DMS114 treated with DMSO at 0.1 percent for 48 hours (cell line): ENCODE measurements at regions not wholly inside any gene's neighbourhood (a gene's known extent, or its start where the extent isn't known, plus 50 kb on each side); places are given as distances from the start of the nearest gene placed in this dataset.
"Not testable (repeated sequence)": the region's sequence is repeated elsewhere in the genome, so short reads cannot be mapped to it uniquely, and the experiment has no call there.

Experiments used
- DNase-seq: peaks from one replicate; lab custom pipeline; 2025; ENCODE audit not compliant: unreplicated experiment; lab: John Stamatoyannopoulos, UW

DNA sequence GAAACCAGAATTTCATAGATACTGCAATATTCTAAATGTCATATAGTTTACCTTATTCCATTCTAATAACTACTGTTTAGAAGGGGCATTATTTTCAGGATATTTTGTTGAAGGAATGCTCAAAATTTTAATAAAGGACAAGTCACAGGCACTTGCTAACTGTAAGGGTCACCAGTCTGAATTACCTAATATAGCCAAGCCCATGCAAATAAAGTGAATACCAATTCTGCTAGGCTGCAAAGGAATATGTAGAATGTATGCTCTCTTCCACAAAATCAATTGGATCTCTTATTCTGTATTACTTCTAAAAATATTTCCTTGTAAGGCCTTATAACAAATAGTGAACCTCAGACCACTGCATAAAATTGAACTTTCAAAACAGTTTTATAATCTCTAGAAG lies 52.3 kb upstream of the FAT4 start:
- no peak for DNase-seq

DNA sequence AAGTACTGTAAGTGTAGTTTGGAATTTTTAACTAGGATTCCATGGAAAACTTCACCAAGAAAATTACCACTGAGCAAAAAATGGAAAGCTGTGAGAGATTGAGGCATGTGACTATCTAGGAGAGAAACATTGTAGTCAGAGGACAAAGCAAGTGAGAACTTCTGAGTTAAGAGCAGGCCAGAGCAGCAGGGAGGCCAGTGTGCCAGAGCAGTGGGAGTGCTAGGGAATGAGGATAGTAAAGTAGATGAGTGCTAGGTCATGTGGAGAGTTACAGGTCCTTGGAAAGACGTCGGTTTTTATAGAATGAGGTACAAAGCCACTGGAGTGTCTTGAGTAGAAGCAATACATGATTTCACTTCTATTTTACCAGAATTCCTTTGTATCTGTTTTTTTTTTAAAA lies 52.7 kb upstream of the FAT4 start:
- no peak for DNase-seq

DNA sequence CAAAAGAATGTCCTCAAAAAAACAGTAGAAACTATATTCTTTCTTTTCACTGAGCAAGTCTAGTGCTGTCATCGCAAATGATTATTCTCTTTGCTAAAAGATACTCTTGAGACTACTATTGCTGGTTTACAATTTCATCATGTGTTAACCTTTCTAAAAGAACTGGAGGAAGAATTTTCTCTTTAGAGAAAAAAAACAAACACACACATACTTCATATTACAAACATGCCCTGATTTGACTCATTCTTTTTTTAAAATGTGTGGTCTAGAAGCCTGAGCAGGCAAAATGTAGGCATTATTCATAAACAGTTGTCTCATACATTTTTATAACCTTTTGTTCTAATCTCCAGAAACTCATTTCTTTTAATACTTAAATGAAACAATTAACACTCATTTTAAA lies 60.6 kb upstream of the FAT4 start:
- DNase-seq: no peak

DNA sequence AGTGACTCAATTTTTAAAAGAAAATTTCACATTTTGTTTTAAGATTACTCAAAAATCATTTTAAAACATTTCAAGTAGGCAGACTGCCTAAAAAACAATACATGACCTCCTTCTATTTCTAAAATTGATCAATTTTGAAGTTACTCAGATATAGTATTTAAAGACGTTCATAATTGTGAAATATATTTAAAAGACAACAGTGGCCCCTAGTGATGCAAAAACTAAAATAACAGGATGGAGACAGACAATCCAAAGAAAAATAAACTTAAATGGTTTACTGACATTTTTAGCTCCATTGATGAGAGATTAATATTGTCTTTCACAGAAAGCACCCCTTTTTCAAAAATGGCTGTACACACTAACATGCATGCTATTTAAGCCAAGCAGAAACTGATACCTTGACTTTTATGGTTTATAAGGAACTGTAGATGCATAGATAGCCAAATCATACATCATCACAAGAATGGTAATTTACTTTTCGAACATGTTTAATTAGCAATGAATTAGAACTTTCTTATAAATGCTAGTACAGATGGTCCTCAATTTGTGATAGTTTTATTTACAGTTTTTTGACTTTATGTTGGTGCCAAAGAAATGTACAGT lies 69.8 kb upstream of the FAT4 start:
- DNase-seq: peak; percentile 5

DNA sequence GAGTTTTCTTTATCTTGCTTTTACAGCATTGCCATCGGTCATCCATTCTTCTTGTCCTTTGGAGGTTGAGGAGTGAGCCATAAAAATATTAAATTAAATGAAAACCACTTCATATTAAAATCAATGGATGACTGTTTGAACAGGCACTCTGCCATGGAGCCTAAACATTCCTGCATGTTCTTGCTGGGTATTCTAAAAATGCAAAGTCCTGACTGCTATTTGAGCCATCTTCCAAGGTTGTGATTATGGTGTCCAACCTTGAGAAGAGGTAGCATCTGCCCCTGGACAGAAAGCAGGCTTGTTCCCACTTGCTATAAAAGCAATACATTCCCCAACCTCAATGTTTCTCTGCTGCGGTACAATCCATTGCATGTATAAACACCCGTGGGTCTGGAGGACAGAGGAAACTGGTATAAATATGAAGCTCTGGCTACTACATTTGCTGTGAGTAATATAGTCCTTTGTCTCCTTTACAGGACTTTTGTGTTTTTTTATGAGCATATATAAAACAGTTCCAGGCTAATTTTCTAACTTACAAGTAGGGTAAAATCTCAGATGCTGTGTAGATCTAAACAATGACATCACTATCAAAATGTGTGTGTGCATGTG lies 70.9 kb upstream of the FAT4 start:
- no peak for DNase-seq

DNA sequence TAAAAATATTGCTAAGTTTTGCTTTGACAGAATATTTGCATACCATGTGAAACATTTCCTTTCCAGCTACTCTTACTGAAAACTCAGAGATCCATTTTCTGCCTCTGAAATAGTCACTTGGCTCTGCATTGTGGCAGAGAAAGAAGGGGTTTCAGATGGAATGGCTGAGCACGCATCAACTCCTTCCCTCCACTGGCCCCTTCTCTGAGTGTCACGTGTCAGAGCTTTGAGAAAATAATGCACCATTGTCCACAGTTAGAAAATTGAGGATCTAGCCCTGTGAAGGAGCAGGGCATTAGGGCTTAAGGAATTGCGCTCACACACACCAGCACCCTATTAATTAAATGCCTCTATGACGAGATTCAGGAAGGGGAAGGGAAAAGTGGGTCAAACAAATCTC lies 78.8 kb upstream of the FAT4 start:
- no peak for DNase-seq

DNA sequence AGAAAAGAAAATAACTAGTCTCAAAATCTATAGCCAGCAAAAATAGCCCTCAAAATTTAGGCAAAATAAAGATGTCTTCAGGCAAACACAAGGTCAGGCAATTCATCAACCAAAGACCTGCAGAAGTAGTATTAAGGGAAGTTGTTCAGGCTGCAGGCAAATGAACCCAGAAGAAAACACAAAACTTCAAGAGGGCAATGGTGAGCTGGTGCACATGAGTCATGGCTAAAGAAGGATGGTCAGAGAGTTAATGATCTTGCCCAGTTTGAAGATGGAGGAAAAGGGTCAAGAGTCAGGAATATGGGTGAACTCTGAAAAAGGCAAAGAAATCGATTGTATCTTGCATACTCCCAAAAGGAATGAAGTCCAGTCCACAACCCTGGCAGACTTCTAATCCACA lies 83.1 kb upstream of the FAT4 start:
- DNase-seq: no peak

DNA sequence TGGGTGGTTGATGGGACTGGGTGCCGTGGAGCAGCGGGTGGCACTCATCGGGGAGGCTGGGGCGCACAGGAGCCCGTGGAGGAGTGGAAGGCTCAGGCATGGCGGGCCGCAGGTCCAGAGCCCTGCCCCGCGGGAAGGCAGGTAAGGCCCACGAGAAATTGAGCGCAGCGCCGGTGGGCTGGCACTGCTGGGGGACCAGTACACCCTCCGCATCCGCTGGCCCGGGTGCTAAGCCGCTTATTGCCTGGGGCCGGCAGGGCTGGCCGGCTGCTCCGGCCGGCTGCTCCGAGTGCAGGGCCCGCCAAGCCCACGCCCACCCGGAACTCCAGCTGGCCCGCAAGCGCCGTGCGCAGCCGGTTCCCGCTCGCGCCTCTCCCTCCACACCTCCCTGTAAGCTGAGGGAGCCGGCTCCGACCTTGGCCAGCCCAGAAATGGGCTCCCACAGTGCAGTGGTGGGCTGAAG lies 85.1 kb upstream of the FAT4 start:
- no peak for DNase-seq

DNA sequence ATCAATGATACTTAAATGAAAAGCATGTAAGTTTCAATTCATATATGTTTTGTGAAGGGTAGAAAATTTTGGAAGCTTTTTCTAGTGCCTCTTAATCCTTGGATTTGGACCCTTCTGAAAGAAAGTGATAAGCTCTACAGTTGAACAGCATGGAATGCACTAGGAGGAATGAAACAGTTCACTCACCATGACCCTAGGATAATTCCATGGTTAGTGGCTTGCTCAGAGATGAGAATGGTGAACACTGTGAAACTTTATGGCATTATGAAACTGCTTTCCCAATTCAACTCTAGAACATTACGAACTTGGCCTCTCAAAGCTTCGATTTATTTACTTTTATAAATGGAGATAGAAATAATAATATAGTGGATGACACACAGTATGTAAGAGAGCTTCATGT lies 88.9 kb upstream of the FAT4 start:
- DNase-seq: no peak

DNA sequence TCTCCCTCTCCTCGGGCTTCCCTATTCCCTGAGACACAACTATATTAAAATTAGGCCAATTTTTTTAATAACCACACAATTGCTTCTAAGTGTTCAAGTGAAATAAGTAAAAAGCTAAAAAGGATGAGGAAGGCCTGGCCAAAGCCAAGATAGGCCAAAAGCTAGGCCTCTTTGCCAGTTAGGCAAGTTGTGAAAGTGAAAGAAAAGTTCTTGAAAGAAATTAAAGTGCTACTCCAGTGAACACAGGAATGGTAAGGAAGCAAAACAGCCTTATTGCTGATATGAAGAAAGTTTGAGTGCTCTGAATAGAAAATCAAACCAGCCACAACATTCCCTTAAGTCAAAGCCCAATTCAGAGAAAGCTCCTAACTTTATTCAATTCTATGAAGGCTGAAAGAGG lies 114.2 kb upstream of the FAT4 start:
- no peak for DNase-seq

DNA sequence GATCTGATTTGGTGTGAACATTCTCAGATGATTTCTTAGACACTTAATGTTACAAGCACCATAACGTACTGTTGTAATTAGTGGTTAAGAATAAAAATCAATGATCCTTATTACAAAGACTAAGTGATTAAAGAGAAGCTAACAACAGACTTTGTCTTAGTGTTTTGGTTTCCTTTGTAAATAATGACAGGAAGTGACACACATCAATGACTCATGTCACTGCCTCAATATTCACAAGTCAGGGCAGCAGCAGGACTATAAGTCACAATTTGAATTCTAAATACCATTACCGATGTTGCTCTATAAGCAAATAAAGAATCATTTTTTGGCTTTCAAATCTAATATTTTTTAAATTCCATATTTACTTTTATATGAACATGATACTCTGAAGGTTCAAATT lies 115.8 kb upstream of the FAT4 start:
- no peak for DNase-seq

DNA sequence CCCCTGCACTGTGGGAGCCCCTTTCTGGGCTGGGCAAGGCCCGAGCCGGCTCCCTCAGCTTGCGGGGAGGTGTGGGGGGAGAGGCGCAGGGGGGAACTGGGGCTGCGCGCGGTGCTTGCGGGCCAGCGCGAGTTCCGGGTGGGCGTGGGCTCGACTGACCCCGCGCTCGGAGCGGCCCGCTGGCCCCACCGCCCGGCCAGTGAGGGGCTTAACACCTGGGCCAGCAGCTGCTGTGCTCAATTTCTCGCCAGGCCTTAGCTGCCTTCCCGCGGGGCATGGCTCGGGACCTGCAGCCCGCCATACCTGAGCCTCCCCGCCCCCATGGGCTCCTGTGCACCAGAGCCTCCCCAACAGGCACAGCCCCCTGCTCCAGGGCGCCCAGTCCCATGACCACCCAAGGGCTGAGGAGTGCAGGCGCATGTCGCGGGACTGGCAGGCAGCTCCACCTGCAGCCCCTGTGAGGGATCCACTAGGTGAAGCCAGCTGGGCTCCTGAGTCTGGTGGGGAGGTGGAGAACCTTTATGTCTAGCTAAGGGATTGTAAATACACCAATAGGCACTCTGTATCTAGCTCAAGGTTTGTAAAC lies 122.8 kb upstream of the FAT4 start:
- DNase-seq: not testable (repeated sequence)

DNA sequence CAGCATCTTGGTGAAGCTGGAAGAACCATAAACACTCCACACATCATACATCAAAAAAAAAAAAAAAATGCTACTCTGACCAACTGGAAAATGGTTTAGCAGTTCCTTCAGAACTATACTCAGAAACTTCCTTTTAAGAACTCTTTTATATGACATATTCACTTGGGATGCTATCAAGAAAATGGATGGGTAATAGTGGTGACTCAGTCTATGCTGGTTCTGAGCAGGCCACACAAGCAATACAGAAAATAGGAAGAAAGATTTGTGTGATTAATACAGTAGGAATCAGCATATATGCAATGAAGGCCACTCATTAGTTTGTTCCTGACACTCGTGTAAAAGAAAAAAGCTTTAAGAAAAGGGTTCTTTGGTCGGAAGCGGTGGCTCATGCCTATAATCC lies 123.5 kb upstream of the FAT4 start:
- no peak for DNase-seq

DNA sequence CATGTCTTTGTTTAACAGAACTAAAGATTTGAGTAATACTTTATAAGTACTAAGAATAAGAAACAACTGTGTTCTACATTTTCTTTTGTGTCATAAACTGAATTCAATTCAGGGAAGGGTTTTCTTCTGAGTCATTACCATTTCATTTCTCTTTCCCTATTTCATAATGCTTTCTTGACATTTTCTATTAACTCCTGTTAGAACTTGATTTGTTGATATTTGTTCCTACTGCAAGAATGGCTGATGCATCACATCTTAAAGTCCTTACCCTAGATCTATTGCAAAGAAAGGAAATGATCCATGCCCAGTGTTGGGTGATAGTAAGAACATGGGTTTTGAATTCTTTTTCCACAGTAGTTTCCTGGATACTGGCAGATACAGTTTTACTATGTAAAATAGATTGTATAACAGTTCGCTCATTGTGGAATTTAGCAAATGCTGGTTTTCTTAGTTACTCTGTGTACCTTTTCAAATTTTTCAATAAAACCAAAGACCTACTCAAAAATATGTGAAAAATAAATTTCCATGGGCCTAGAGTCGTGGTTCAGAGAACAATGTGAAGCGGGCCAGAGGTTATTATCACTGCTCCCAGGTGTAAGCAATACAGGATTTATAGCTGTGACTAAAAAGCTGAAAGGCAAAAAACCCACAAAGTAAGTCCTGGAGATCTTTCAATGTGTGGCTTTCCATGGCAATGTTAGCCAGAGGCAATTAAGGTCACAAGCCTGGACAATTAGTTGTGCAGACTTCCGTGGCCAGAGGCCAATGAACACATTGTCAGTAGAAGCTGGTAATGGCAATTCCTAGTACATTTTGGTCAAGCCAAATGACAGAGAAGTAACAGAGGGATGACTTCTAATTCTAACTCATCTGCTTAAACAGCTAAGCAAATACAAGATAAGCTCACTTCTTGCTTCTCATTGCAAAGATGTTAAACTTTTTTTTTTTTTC lies 127.3 kb upstream of the FAT4 start:
- DNase-seq: no peak

DNA sequence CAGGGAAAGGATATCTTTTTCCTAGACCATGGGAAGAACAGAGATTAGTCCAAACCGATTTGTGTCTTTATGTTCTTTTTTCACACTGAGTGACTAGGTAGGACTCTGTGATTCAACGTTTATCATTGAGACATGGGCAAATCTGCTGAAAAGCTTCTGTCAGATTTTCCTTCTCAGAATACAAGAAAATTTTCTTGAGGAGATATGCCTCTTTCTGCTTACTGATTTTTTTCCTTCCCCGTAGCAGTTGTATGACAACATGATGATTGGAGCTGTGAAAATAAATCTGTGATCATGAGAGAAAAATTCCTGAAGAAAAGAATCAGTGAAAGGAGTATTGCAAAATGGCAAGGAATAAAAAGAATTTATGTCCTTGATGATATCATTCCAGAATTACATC lies 130.6 kb upstream of the FAT4 start:
- DNase-seq: no peak

DNA sequence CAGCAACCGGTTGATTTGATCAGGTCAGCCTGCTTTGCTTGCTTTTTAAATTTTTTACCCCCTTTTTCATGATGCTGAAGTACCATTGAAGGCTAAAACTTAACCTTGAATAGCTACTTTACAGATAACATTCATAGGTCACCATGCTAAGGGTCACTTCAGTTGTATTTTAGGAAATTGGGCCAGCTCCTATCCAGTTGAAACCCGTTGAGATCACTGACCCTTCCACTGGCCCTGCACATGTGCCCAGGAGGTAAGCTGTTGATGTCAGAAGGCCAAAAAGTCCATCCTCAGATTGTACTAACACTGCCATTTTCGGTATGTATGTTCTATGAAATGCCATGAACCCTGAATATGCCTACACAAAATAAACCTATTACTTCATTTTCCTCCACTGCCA lies 133.0 kb upstream of the FAT4 start:
- DNase-seq: no peak

DNA sequence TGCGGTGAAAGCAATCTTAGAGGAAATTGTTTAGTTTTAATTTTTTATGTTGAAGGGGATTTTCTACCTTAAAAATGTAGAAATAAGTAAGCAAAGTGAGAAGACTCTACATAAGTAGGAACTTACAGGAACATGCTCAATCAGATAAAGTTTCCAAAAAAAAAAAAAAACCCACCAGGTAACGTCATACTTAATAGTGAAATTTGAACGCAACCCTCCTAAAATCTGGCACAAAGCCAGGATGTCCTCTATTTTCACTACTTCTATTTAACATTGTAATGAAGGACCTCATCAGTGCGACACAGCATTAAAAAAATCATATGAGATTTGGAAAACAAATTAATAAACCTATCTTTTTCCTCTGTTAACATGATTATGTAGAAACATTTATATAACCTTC lies 135.0 kb upstream of the FAT4 start:
- DNase-seq: no peak

DNA sequence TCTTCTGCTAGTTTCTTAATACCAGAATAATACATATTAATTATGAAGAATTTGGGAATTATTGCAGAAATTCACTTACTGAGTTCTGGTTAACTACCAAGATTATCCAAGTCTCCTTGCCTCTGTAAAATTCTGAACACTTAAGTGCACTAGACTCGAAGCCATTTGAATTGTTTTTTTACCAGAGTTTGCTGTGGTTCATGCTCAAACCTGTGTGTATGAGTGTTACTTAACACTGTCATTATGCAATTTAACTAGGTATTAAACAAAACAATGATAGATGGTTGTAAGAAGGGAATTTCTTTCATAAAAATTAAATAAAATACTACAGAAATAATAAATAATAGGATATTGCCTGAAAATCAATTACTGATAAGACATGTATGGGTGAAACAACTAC lies 145.6 kb upstream of the FAT4 start:
- no peak for DNase-seq

DNA sequence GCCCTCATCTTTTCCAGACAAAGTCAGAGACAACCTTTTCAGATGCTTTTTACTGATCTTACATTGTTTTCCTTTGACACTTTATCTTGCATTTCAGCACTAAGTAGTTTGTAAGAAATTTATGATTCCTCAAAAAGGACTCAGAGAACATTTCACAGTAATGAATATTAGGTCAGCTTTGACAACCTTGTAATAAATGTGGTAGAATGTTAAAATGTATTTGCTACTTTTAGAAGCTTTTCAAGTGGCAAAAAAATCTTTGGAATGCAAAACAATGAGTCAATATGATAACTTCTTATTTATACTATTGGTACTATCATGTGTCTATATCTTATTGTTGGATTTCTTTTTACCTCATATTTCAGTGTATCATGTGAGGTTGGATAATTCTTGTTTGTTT lies 146.2 kb upstream of the FAT4 start:
- no peak for DNase-seq

DNA sequence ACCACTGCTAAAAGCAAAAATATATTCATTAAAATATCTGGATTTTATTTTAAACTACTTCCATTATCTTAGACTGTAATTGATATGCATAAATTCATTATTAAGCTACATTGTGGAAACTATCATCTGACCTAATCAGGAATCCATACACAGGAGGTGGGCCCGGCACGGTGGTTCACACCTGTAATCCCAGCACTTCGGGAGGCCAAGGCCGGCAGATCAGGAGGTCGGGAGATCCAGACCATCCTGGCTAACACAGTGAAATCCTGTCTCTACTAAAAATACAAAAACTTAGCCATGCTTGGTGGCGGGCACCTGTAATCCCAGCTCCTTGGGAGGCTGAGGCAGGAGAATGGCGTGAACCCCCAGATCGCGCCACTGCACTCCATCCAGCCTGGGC lies 148.7 kb upstream of the FAT4 start:
- DNase-seq: not testable (repeated sequence)

DNA sequence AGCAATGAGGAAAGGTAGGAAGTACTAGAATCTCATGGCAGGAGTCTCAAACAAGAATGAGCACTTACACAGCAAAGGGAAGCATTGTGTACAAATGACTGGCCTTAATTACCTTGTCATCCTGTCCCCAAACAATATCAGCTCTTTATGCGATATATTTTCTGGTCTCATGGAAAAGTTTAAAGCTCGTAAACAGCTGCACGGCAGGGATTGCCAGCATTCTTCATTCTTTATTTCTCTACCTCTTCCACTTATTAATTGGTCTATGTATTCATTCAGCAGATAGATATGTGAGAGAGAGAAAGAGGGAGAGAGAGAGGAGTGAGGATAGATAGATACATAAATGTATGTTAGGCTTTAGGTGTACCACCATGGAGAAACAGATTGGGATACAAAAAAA lies 155.8 kb upstream of the FAT4 start:
- DNase-seq: no peak

DNA sequence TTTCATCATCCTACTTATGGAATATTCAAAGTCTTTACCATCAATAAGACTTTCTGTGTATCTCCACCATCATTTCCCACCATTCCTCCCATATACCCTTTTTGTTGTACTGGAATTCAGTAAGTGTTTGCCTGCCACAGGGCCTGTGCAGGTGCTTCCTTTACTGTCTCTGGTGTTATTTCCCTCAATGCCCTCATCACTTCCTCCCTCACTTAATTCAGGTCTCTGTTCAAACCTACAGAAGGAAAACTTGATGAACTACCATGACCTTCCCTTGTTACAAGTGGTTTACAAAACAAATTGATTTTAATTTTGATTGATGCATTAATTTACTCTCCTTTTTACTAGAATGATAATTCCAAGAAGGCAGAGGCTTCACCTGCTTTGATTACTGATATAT lies 159.5 kb upstream of the FAT4 start:
- no peak for DNase-seq
